ENCODE measurements at regions not wholly inside any gene's neighbourhood (a gene's known extent, or its start where the extent isn't known, plus 50 kb on each side); places are given as distances from the start of the nearest gene placed in this dataset.

- DNase-seq (ENCODE audit: low spot score): no peak
- TF ChIP-seq CTCF (IDR thresholded peaks at IDR 0.05; ENCODE audit: extremely low read depth, insufficient read depth, missing control alignments): no peak
Measured at GRCh38 chr4:130080872-130081451, 985.0 kb downstream of the C4orf33 start.

GRCh38 chr4:130090427-130090826, 994.5 kb downstream of the C4orf33 start:
- in situ Hi-C loops (cut with MboI; ENCODE audit: low pct_unique_long_range_greater_than_20kb, low sequenced_read_pairs, unreplicated experiment): no loop called here

More at GRCh38 chr4:130080872-130081451, 985.0 kb downstream of the C4orf33 start:
- in situ Hi-C loops (cut with MboI; ENCODE audit: low pct_unique_long_range_greater_than_20kb, low sequenced_read_pairs, unreplicated experiment): no loop called here

GRCh38 chr4:130092187-130093015, 996.4 kb downstream of the C4orf33 start:
- no peak for TF ChIP-seq CTCF (IDR thresholded peaks at IDR 0.05; ENCODE audit: extremely low read depth, insufficient read depth, missing control alignments)
- in situ Hi-C loops (cut with MboI; ENCODE audit: low pct_unique_long_range_greater_than_20kb, low sequenced_read_pairs, unreplicated experiment): no loop called here
- no peak for DNase-seq (ENCODE audit: low spot score)

More at GRCh38 chr4:130090427-130090826, 994.5 kb downstream of the C4orf33 start:
- no peak for DNase-seq (ENCODE audit: low spot score)
- no peak for TF ChIP-seq CTCF (IDR thresholded peaks at IDR 0.05; ENCODE audit: extremely low read depth, insufficient read depth, missing control alignments)

GRCh38 chr4:130099105-130099504, 1003.2 kb downstream of the C4orf33 start:
- no peak for DNase-seq (ENCODE audit: low spot score)
- no peak for TF ChIP-seq CTCF (IDR thresholded peaks at IDR 0.05; ENCODE audit: extremely low read depth, insufficient read depth, missing control alignments)

GRCh38 chr4:130110189-130110588, 1014.2 kb downstream of the C4orf33 start:
- no peak for TF ChIP-seq CTCF (IDR thresholded peaks at IDR 0.05; ENCODE audit: extremely low read depth, insufficient read depth, missing control alignments)
- no peak for DNase-seq (ENCODE audit: low spot score)
- in situ Hi-C loops (cut with MboI; ENCODE audit: low pct_unique_long_range_greater_than_20kb, low sequenced_read_pairs, unreplicated experiment): no loop called here

More at GRCh38 chr4:130099105-130099504, 1003.2 kb downstream of the C4orf33 start:
- in situ Hi-C loops (cut with MboI; ENCODE audit: low pct_unique_long_range_greater_than_20kb, low sequenced_read_pairs, unreplicated experiment): no loop called here

- in situ Hi-C loops (cut with MboI; ENCODE audit: low pct_unique_long_range_greater_than_20kb, low sequenced_read_pairs, unreplicated experiment): no loop called here
- DNase-seq (ENCODE audit: low spot score): no peak
- TF ChIP-seq CTCF (IDR thresholded peaks at IDR 0.05; ENCODE audit: extremely low read depth, insufficient read depth, missing control alignments): no peak
Measured at GRCh38 chr4:130110770-130111169, 1014.8 kb downstream of the C4orf33 start.

Measured in GM13977 (cell line).